ENCODE measurements at regions not wholly inside any gene's neighbourhood (a gene's known extent, or its start where the extent isn't known, plus 50 kb on each side); places are given as distances from the start of the nearest gene placed in this dataset.

GRCh38 chr3:31186041-31186440, 291.6 kb upstream of the GADL1 start:
- Histone ChIP-seq H2AFZ (ENCODE audit: low read depth, low read length) (no peak overlapping the region), H3K27me3 (ENCODE audit: control insufficient read depth in 2 of 2, insufficient read depth in 2 of 2, low read length in 2 of 2) (peaks cover 0 to 9% of the 10 kb centered on the region in 2 experiments), H3K9me3 (replicated peaks; ENCODE audit: control insufficient read depth, insufficient read depth, low read length) (no peaks in the 10 kb centered on the region), H3K9ac (replicated peaks; ENCODE audit: extremely low read depth, insufficient read depth, low read length) (no peak overlapping the region), H3K79me2 (ENCODE audit: control insufficient read depth, insufficient read depth, low read length) (no peaks in the 10 kb centered on the region), H3K9me1 (replicated peaks; ENCODE audit: control insufficient read depth, extremely low read depth, insufficient read depth, low read length) (no peaks in the 10 kb centered on the region), H3K36me3 (ENCODE audit: control insufficient read depth in 2 of 2, extremely low read depth in 1 of 2, insufficient read depth in 2 of 2, low read length in 2 of 2) (no peaks in the 10 kb centered on the region), H3K4me2 (ENCODE audit: insufficient read depth, low read length) (no peak overlapping the region), H4K20me1 (replicated peaks; ENCODE audit: control insufficient read depth, extremely low read depth, insufficient read depth, low read length) (no peaks in the 10 kb centered on the region), H3K27ac (ENCODE audit: insufficient read depth, low read depth, low read length) (no peak overlapping the region), H3K4me1 (ENCODE audit: control insufficient read depth, extremely low read depth, insufficient read depth, low read length) (no peaks in the 10 kb centered on the region), H3K4me3 (replicated peaks in 1 of 3; ENCODE audit: insufficient read depth in 1 of 3, low read depth in 1 of 3, low read length in 3 of 3) (no peak overlapping the region)
- FAIRE-seq (no peak), DNase-seq (ENCODE audit: low read depth, low spot score) (no peak)
- dilution Hi-C loops (cut with MboI; ENCODE audit: extremely low pct_ligation_motif_present, low sequenced_read_pairs) (no loop called here), intact Hi-C loops (cut with micrococcal nuclease) (no loop called here)
- POLR2A ChIA-PET: no interaction called here
- TF ChIP-seq, protein P1, sequence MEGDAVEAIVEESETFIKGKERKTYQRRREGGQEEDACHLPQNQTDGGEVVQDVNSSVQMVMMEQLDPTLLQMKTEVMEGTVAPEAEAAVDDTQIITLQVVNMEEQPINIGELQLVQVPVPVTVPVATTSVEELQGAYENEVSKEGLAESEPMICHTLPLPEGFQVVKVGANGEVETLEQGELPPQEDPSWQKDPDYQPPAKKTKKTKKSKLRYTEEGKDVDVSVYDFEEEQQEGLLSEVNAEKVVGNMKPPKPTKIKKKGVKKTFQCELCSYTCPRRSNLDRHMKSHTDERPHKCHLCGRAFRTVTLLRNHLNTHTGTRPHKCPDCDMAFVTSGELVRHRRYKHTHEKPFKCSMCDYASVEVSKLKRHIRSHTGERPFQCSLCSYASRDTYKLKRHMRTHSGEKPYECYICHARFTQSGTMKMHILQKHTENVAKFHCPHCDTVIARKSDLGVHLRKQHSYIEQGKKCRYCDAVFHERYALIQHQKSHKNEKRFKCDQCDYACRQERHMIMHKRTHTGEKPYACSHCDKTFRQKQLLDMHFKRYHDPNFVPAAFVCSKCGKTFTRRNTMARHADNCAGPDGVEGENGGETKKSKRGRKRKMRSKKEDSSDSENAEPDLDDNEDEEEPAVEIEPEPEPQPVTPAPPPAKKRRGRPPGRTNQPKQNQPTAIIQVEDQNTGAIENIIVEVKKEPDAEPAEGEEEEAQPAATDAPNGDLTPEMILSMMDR (IDR thresholded peaks at IDR 0.05; ENCODE audit: extremely low read depth in 1 of 2, insufficient read depth in 1 of 2, low read depth in 1 of 2, low read length in 2 of 2): no peak
- TF ChIP-seq POLR2A (IDR thresholded peaks at IDR 0.05; ENCODE audit: low read depth, low read length) (no peak), MYC (IDR thresholded peaks at IDR 0.05; ENCODE audit: low read depth, low read length) (no peak), POLR2AphosphoS5 (IDR thresholded peaks at IDR 0.05; ENCODE audit: insufficient read depth, low read depth, low read length) (no peak), GATA2 (IDR thresholded peaks at IDR 0.05; ENCODE audit: insufficient read depth, insufficient read length, low read depth, low read length) (no peak), JUN (IDR thresholded peaks at IDR 0.05; ENCODE audit: borderline replicate concordance, insufficient read depth, insufficient read length, low read depth) (no peak), EZH2 (IDR thresholded peaks at IDR 0.05; ENCODE audit: borderline replicate concordance, low read depth, low read length, severe bottlenecking) (no peak)
- TF ChIP-seq, protein P2, sequence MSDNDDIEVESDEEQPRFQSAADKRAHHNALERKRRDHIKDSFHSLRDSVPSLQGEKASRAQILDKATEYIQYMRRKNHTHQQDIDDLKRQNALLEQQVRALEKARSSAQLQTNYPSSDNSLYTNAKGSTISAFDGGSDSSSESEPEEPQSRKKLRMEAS (IDR thresholded peaks at IDR 0.05; ENCODE audit: insufficient read depth, insufficient read length): no peak
- CTCF ChIA-PET: no interaction called here
- no TSS peak for BruUV-seq (replicated peaks)

Measured in endothelial cell of umbilical vein (primary cell).